ENCODE measurements at regions not wholly inside any gene's neighbourhood (a gene's known extent, or its start where the extent isn't known, plus 50 kb on each side); places are given as distances from the start of the nearest gene placed in this dataset.

DNA sequence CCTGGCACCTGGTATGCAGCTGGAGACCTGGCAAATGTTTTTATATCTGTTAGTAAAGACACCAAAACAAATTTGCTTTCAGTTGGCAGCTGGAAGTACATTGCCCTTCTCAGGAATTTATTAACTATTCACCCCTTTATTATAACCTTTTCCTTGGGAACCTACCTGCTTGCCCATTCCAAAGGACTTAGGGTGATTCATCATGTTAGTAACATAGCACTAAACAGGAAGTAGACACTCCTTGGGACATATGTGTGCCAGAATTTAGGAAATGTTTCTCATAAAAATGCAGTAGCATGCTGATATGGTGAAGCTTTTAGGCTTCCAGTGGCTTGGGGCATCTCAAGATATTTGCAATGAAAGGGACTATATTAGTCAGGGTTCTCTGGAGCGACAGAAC, 184.2 kb downstream of the DMAC1 start:
- Histone ChIP-seq H3K9me3 (ENCODE audit: control insufficient read depth, low read depth, low read length) (no peaks in the 10 kb centered on the region), H2AFZ (ENCODE audit: control insufficient read depth, low read length) (no peak overlapping the region), H3K9me1 (ENCODE audit: control insufficient read depth, extremely low read depth, insufficient read depth, low read length) (no peaks in the 10 kb centered on the region), H3K4me2 (ENCODE audit: control insufficient read depth, extremely low read depth, insufficient read depth, low read depth, low read length) (no peak overlapping the region), H3K9ac (ENCODE audit: control insufficient read depth, extremely low read depth, insufficient read depth, low read length) (no peak overlapping the region), H3K4me1 (ENCODE audit: control insufficient read depth, extremely low read depth, insufficient read depth, low read length) (no peaks in the 10 kb centered on the region), H3K79me2 (ENCODE audit: control insufficient read depth, insufficient read depth, low read length) (no peaks in the 10 kb centered on the region), H3K4me3 (ENCODE audit: control insufficient read depth in 2 of 3, extremely low read depth in 1 of 3, insufficient read depth in 2 of 3, low read depth in 1 of 3, low read length in 3 of 3) (no peak overlapping the region), H3K27ac (ENCODE audit: control insufficient read depth, insufficient read depth, low read length) (no peak overlapping the region), H4K20me1 (ENCODE audit: control insufficient read depth, extremely low read depth, insufficient read depth, low read length) (no peaks in the 10 kb centered on the region), H3K27me3 (ENCODE audit: control insufficient read depth, extremely low read depth, insufficient read depth, low read length) (no peaks in the 10 kb centered on the region), H3K36me3 (ENCODE audit: control insufficient read depth in 2 of 2, extremely low read depth in 1 of 2, insufficient read depth in 2 of 2, low read length in 2 of 2) (no peaks in the 10 kb centered on the region)
- TF ChIP-seq, protein P1, sequence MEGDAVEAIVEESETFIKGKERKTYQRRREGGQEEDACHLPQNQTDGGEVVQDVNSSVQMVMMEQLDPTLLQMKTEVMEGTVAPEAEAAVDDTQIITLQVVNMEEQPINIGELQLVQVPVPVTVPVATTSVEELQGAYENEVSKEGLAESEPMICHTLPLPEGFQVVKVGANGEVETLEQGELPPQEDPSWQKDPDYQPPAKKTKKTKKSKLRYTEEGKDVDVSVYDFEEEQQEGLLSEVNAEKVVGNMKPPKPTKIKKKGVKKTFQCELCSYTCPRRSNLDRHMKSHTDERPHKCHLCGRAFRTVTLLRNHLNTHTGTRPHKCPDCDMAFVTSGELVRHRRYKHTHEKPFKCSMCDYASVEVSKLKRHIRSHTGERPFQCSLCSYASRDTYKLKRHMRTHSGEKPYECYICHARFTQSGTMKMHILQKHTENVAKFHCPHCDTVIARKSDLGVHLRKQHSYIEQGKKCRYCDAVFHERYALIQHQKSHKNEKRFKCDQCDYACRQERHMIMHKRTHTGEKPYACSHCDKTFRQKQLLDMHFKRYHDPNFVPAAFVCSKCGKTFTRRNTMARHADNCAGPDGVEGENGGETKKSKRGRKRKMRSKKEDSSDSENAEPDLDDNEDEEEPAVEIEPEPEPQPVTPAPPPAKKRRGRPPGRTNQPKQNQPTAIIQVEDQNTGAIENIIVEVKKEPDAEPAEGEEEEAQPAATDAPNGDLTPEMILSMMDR (optimal IDR thresholded peaks at IDR 0.05 in 1 of 3, IDR thresholded peaks at IDR 0.05 in 1 of 3, conservative IDR thresholded peaks at IDR 0.05 in 1 of 3; ENCODE audit: extremely low read depth in 1 of 3, insufficient read depth in 2 of 3, low read length in 3 of 3): no peak
- no peak for TF ChIP-seq EZH2 (IDR thresholded peaks at IDR 0.05; ENCODE audit: low read length)
- no peak for FAIRE-seq
- no peak for DNase-seq (ENCODE audit: low read depth, low spot score)
- dilution Hi-C loops (cut with MboI; ENCODE audit: extremely low pct_ligation_motif_present, low sequenced_read_pairs): no loop called here

DNA sequence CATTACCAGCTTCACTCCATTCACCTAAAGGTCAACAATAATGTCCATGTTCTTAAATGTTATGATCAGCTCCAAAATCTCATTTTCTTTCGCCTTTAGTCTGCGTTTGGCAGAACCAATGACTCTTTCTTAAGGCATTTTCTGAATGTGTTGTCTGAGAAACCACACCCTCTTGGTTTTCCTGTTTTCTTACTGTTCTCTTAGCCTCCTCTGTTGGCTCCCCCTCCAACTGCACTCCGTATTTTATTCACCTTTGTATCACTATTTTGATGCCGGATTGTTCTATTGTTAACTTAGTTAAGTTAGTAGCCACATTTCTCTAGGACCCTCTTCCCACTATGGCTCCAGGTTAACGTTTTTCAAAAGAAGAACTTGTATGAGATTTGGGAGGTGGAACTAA, 185.6 kb downstream of the DMAC1 start:
- H3K9me3 ChIP-seq (ENCODE audit: control insufficient read depth, low read depth, low read length): no peaks in the 10 kb centered on the region
- no peaks in the 10 kb centered on the region for H3K4me1 ChIP-seq (ENCODE audit: control insufficient read depth, extremely low read depth, insufficient read depth, low read length)
- H3K9me1 ChIP-seq (ENCODE audit: control insufficient read depth, extremely low read depth, insufficient read depth, low read length): no peaks in the 10 kb centered on the region
- DNase-seq (ENCODE audit: low read depth, low spot score) (no peak), FAIRE-seq (no peak)
- H3K4me3 ChIP-seq (ENCODE audit: control insufficient read depth in 2 of 3, extremely low read depth in 1 of 3, insufficient read depth in 2 of 3, low read depth in 1 of 3, low read length in 3 of 3): no peak overlapping the region
- H3K27ac ChIP-seq (ENCODE audit: control insufficient read depth, insufficient read depth, low read length): no peak overlapping the region
- H3K27me3 ChIP-seq (ENCODE audit: control insufficient read depth, extremely low read depth, insufficient read depth, low read length): no peaks in the 10 kb centered on the region
- no peak overlapping the region for H3K4me2 ChIP-seq (ENCODE audit: control insufficient read depth, extremely low read depth, insufficient read depth, low read depth, low read length)
- H3K9ac ChIP-seq (ENCODE audit: control insufficient read depth, extremely low read depth, insufficient read depth, low read length): no peak overlapping the region
- no peaks in the 10 kb centered on the region for H4K20me1 ChIP-seq (ENCODE audit: control insufficient read depth, extremely low read depth, insufficient read depth, low read length)
- H2AFZ ChIP-seq (ENCODE audit: control insufficient read depth, low read length): no peak overlapping the region
- dilution Hi-C loops (cut with MboI; ENCODE audit: extremely low pct_ligation_motif_present, low sequenced_read_pairs): no loop called here
- no peaks in the 10 kb centered on the region for H3K79me2 ChIP-seq (ENCODE audit: control insufficient read depth, insufficient read depth, low read length)
- H3K36me3 ChIP-seq (ENCODE audit: control insufficient read depth in 2 of 2, extremely low read depth in 1 of 2, insufficient read depth in 2 of 2, low read length in 2 of 2): no peaks in the 10 kb centered on the region
- no peak for TF ChIP-seq EZH2 (IDR thresholded peaks at IDR 0.05; ENCODE audit: low read length)
- TF ChIP-seq, protein P1 (optimal IDR thresholded peaks at IDR 0.05 in 1 of 3, IDR thresholded peaks at IDR 0.05 in 1 of 3, conservative IDR thresholded peaks at IDR 0.05 in 1 of 3; ENCODE audit: extremely low read depth in 1 of 3, insufficient read depth in 2 of 3, low read length in 3 of 3): no peak

Measured in keratinocyte (primary cell).